ENCODE measurements at regions not wholly inside any gene's neighbourhood (a gene's known extent, or its start where the extent isn't known, plus 50 kb on each side); places are given as distances from the start of the nearest gene placed in this dataset.

GRCh38 chr1:90778486-90778885 lies 61.4 kb upstream of the BARHL2 start:
- Histone ChIP-seq H3K27me3 (ENCODE audit: control insufficient read depth, insufficient read depth) (no peaks in the 10 kb centered on the region), H3K9me3 (ENCODE audit: control insufficient read depth, low read length) (no peaks in the 10 kb centered on the region), H3K27ac (ENCODE audit: low read length) (no peak overlapping the region), H3K4me1 (ENCODE audit: control insufficient read depth, insufficient read depth, low read length) (no peaks in the 10 kb centered on the region), H3K4me3 (ENCODE audit: low read length) (no peak overlapping the region)
- ATAC-seq, result no peak
- DNase-seq, result no peak
- intact Hi-C loops (cut with DNase I), result no loop called here

DNA sequence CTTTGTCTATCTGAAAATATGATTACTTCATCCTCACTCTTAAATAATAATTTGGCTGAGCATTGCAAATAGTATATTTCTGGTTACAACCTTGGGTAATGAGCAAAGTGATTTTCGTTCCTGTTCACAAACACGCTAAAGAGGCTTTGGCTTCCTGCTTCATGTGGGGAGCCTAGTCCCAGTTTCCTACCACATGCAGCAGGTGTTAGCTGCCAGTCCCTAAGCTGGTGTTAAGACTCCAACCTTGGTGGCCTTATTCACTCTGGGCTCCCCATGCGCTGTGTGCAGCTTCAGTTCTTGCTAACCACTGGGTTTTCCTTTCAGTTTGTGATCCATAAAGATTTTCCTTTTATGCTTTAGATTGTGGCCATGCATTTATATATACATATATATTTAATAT lies 56.7 kb upstream of the BARHL2 start:
- Histone ChIP-seq H3K27me3 (ENCODE audit: control insufficient read depth, insufficient read depth) (peaks cover 2% of the 10 kb centered on the region), H3K4me1 (ENCODE audit: control insufficient read depth, insufficient read depth, low read length) (no peaks in the 10 kb centered on the region), H3K9me3 (ENCODE audit: control insufficient read depth, low read length) (no peaks in the 10 kb centered on the region), H3K27ac (ENCODE audit: low read length) (no peak overlapping the region), H3K4me3 (ENCODE audit: low read length) (no peak overlapping the region)
- no peak for ATAC-seq
- no peak for DNase-seq
- 83% methylated on average over 3 of the region's 3 CpGs for WGBS
- intact Hi-C loops (cut with DNase I), result no loop called here

DNA sequence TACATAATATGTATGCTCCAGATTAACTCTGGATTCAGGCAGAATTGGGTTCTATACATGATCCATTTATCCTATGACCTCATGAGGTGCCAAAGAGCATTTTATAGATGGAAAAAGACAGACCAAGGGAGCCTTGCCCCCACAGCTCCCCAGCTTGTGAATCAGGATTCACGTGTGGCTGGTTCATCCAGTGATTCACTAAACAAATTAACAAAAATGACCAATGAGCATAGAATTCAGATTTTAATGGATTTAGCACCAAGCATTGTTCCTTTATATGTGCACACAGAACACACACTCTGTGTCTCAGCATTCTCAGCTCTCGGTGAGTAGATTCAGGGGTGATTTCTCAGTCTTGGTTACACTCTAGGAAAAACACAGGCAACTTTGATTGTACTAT lies 51.7 kb upstream of the BARHL2 start:
- WGBS, result 87% methylated on average over 2 of the region's 2 CpGs
- H3K27me3 ChIP-seq (ENCODE audit: control insufficient read depth, insufficient read depth), result peaks cover 2% of the 10 kb centered on the region

DNA sequence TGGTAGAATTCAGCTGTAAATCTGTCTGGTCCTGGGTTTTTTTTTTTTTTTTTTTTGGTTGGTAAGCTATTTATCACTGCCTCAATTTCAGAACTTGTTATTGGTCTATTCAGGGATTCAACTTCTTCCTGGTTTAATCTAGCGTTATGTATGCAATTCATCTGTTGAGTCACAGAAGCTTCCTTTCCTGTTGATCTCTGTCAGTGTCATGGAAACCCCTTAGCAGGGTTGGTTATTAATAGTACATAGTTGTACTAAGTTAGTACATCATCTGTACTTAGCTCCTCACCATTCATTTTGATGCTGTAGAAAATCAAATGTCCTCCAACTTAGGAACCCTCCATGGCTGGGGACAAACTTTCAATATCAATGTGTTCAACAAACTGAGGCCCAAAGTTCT lies 51.0 kb upstream of the BARHL2 start:
- Histone ChIP-seq H3K4me1 (ENCODE audit: control insufficient read depth, insufficient read depth, low read length) (no peaks in the 10 kb centered on the region), H3K27ac (ENCODE audit: low read length) (no peak overlapping the region), H3K27me3 (ENCODE audit: control insufficient read depth, insufficient read depth) (peaks cover 2% of the 10 kb centered on the region), H3K9me3 (ENCODE audit: control insufficient read depth, low read length) (no peaks in the 10 kb centered on the region), H3K4me3 (ENCODE audit: low read length) (no peak overlapping the region)
- intact Hi-C loops (cut with DNase I), result no loop called here
- no peak for ATAC-seq
- DNase-seq, result no peak
- WGBS, result 38% methylated on average over 1 of the region's 1 CpG

More for the DNA sequence above, 51.7 kb upstream of the BARHL2 start:
- Histone ChIP-seq H3K4me1 (ENCODE audit: control insufficient read depth, insufficient read depth, low read length) (no peaks in the 10 kb centered on the region), H3K9me3 (ENCODE audit: control insufficient read depth, low read length) (no peaks in the 10 kb centered on the region), H3K27ac (ENCODE audit: low read length) (no peak overlapping the region), H3K4me3 (ENCODE audit: low read length) (no peak overlapping the region)
- intact Hi-C loops (cut with DNase I), result no loop called here
- DNase-seq (no peak), ATAC-seq (no peak)

All from right cardiac atrium (tissue), 5 donors.